ENCODE measurements at regions not wholly inside any gene's neighbourhood (a gene's known extent, or its start where the extent isn't known, plus 50 kb on each side); places are given as distances from the start of the nearest gene placed in this dataset.
"Not testable (repeated sequence)": the region's sequence is repeated elsewhere in the genome, so short reads cannot be mapped to it uniquely, and the experiment has no call there.

DNA sequence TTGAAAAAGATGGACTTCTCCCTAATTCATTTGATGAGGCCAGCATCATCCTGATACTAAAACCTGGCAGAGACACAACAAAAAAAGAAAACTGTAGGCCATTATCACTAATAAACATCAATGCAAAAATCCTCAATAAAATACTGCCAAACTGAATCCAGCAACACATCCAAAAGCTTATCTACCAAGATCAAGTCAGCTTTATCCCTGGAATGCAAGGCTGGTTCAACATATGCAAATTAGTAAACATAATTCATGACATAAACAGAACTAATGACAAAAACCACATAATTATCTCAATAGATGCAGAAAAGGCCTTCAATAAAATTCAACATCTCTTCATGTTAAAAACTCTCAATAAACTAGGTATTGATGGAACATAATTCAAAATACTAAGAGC is 166.1 kb upstream of the CNTNAP5 start:
- TF ChIP-seq CTCF, POLR2A (IDR thresholded peaks at IDR 0.05): not testable (repeated sequence)
